ENCODE measurements at regions not wholly inside any gene's neighbourhood (a gene's known extent, or its start where the extent isn't known, plus 50 kb on each side); places are given as distances from the start of the nearest gene placed in this dataset.

DNA sequence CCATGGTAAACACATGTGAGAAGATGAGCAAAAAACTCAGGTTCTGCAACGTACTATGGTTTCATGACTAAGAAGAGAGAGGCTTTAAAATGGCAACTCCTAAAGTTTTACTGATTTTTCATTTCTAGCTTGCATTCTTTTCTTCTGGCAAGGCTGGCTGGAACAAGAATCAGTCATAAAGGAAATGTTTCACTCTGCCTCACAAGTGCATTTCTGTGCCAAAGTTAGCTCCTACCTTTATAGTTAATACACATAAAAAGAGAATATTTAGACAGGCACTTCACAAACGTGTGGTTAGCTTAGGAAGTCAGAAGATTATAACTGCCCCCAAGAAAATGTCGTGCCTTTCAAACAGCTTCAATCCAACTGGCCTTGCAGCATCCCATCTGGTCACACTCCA, 417.1 kb upstream of the CDH11 start:
- Histone ChIP-seq H2AFZ (ENCODE audit: low read depth, low read length, poor library complexity, severe bottlenecking) (no peak overlapping the region), H3K4me2 (ENCODE audit: low read length) (no peak overlapping the region), H3K4me3 (replicated peaks in 1 of 2; ENCODE audit: low read depth in 1 of 2, low read length in 2 of 2) (no peak overlapping the region), H3K27me3 (ENCODE audit: insufficient read depth, low read length) (no peaks in the 10 kb centered on the region), H4K20me1 (ENCODE audit: insufficient read depth) (no peaks in the 10 kb centered on the region), H3K4me1 (ENCODE audit: control insufficient read depth in 1 of 2, insufficient read depth in 2 of 2, low read length in 2 of 2) (no peaks in the 10 kb centered on the region), H3K9me3 (ENCODE audit: control insufficient read depth in 1 of 2, insufficient read depth in 1 of 2, low read depth in 1 of 2, low read length in 2 of 2) (peaks cover 0 to 4% of the 10 kb centered on the region in 2 experiments; a peak in 2 of 4 replicates), H3K9ac (ENCODE audit: low read length) (no peak overlapping the region), H3K9me2 (ENCODE audit: insufficient read depth) (no peaks in the 10 kb centered on the region), H3K36me3 (ENCODE audit: control insufficient read depth in 1 of 2, insufficient read depth in 2 of 2, low read length in 2 of 2) (no peaks in the 10 kb centered on the region), H3K79me2 (ENCODE audit: insufficient read depth, low read length) (no peaks in the 10 kb centered on the region), H3K27ac (ENCODE audit: low read depth, low read length) (no peak overlapping the region)
- RAD21 ChIA-PET (ENCODE audit: low non-redundant PET in 1 of 2, low total read pairs in 2 of 2, uncharacterized antibody in 2 of 2, unreplicated experiment in 2 of 2): no interaction called here
- BruUV-seq (replicated peaks): no TSS peak
- ATAC-seq: no peak
- POLR2A ChIA-PET: no interaction called here
- CTCF ChIA-PET: no interaction called here
- intact Hi-C loops (cut with micrococcal nuclease): no loop called here
- TF ChIP-seq, protein P1, sequence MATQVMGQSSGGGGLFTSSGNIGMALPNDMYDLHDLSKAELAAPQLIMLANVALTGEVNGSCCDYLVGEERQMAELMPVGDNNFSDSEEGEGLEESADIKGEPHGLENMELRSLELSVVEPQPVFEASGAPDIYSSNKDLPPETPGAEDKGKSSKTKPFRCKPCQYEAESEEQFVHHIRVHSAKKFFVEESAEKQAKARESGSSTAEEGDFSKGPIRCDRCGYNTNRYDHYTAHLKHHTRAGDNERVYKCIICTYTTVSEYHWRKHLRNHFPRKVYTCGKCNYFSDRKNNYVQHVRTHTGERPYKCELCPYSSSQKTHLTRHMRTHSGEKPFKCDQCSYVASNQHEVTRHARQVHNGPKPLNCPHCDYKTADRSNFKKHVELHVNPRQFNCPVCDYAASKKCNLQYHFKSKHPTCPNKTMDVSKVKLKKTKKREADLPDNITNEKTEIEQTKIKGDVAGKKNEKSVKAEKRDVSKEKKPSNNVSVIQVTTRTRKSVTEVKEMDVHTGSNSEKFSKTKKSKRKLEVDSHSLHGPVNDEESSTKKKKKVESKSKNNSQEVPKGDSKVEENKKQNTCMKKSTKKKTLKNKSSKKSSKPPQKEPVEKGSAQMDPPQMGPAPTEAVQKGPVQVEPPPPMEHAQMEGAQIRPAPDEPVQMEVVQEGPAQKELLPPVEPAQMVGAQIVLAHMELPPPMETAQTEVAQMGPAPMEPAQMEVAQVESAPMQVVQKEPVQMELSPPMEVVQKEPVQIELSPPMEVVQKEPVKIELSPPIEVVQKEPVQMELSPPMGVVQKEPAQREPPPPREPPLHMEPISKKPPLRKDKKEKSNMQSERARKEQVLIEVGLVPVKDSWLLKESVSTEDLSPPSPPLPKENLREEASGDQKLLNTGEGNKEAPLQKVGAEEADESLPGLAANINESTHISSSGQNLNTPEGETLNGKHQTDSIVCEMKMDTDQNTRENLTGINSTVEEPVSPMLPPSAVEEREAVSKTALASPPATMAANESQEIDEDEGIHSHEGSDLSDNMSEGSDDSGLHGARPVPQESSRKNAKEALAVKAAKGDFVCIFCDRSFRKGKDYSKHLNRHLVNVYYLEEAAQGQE (IDR thresholded peaks at IDR 0.05; ENCODE audit: low read depth): no peak
- TF ChIP-seq SIN3A (IDR thresholded peaks at IDR 0.05; ENCODE audit: low read depth): no peak
- no peak for TF ChIP-seq ZNF274 (IDR thresholded peaks at IDR 0.05; ENCODE audit: low read depth, low read length)
- TF ChIP-seq ZFX (IDR thresholded peaks at IDR 0.05): no peak
- TF ChIP-seq SP1 (IDR thresholded peaks at IDR 0.05; ENCODE audit: low read depth): no peak
- TF ChIP-seq ELF1 (IDR thresholded peaks at IDR 0.05; ENCODE audit: borderline replicate concordance, low read depth): no peak
- TF ChIP-seq, protein P2, sequence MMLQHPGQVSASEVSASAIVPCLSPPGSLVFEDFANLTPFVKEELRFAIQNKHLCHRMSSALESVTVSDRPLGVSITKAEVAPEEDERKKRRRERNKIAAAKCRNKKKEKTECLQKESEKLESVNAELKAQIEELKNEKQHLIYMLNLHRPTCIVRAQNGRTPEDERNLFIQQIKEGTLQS (IDR thresholded peaks at IDR 0.05): no peak
- no peak for TF ChIP-seq CEBPB (IDR thresholded peaks at IDR 0.05; ENCODE audit: low read depth)
- TF ChIP-seq SRF (IDR thresholded peaks at IDR 0.05; ENCODE audit: low read depth): no peak
- no peak for TF ChIP-seq POLR2AphosphoS5 (IDR thresholded peaks at IDR 0.05; ENCODE audit: low read depth, low read length)
- TF ChIP-seq, protein P3, sequence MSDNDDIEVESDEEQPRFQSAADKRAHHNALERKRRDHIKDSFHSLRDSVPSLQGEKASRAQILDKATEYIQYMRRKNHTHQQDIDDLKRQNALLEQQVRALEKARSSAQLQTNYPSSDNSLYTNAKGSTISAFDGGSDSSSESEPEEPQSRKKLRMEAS (IDR thresholded peaks at IDR 0.05): no peak
- TF ChIP-seq, protein P4, sequence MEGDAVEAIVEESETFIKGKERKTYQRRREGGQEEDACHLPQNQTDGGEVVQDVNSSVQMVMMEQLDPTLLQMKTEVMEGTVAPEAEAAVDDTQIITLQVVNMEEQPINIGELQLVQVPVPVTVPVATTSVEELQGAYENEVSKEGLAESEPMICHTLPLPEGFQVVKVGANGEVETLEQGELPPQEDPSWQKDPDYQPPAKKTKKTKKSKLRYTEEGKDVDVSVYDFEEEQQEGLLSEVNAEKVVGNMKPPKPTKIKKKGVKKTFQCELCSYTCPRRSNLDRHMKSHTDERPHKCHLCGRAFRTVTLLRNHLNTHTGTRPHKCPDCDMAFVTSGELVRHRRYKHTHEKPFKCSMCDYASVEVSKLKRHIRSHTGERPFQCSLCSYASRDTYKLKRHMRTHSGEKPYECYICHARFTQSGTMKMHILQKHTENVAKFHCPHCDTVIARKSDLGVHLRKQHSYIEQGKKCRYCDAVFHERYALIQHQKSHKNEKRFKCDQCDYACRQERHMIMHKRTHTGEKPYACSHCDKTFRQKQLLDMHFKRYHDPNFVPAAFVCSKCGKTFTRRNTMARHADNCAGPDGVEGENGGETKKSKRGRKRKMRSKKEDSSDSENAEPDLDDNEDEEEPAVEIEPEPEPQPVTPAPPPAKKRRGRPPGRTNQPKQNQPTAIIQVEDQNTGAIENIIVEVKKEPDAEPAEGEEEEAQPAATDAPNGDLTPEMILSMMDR (IDR thresholded peaks at IDR 0.05 in 2 of 3, conservative IDR thresholded peaks at IDR 0.05 in 1 of 3; ENCODE audit: borderline replicate concordance in 1 of 3, insufficient read depth in 1 of 3, low read depth in 2 of 3, low read length in 2 of 3): no peak
- no peak for TF ChIP-seq CBX3 (IDR thresholded peaks at IDR 0.05; ENCODE audit: low read depth)
- TF ChIP-seq, protein P5, sequence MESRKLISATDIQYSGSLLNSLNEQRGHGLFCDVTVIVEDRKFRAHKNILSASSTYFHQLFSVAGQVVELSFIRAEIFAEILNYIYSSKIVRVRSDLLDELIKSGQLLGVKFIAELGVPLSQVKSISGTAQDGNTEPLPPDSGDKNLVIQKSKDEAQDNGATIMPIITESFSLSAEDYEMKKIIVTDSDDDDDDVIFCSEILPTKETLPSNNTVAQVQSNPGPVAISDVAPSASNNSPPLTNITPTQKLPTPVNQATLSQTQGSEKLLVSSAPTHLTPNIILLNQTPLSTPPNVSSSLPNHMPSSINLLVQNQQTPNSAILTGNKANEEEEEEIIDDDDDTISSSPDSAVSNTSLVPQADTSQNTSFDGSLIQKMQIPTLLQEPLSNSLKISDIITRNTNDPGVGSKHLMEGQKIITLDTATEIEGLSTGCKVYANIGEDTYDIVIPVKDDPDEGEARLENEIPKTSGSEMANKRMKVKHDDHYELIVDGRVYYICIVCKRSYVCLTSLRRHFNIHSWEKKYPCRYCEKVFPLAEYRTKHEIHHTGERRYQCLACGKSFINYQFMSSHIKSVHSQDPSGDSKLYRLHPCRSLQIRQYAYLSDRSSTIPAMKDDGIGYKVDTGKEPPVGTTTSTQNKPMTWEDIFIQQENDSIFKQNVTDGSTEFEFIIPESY (IDR thresholded peaks at IDR 0.05; ENCODE audit: extremely low read depth, insufficient replicate concordance, low read length): no peak
- no peak for DNase-seq (ENCODE audit: low read depth, low spot score)
